Hepatocyte (in vitro differentiated cells): ENCODE measurements at regions not wholly inside any gene's neighbourhood (a gene's known extent, or its start where the extent isn't known, plus 50 kb on each side); places are given as distances from the start of the nearest gene placed in this dataset.

Experiments
- CTCF ChIP-seq: fragments of 200-600 bp; sonication (generic); IDR thresholded peaks from 2 replicates; pipeline ENCODE4 v1.5.1; 2016; ENCODE audit warnings: antibody characterized with exemption, mild to moderate bottlenecking; ENCODE audit not compliant: poor library complexity
- EZH2 ChIP-seq: fragments of 200-600 bp; sonication (generic); IDR thresholded peaks from 2 replicates; pipeline ENCODE4 v1.6.1; 2016; ENCODE audit warnings: antibody characterized with exemption, mild to moderate bottlenecking, borderline replicate concordance

DNA sequence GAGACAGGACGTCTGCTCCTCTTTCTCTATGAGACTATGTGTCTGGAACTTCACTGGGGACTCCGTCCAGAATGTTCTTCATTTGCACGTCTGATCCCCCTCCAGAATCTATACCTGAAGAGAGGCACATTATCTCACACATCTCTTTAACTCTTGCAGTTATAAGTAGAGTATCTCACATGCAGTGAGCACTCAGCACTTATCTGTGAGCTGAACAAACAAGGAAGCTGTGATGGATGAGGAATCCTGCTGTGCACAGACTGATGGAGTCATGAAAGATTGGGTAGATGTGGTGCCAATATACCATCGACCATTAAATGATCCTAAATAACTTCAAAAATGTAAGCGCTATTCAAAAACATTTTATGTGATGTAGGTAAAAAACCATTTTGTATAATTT, 888.3 kb upstream of the CELF4 start:
- TF ChIP-seq CTCF, result no peak
- TF ChIP-seq EZH2, result no peak
